Fibroblast of skin of right quadriceps (primary cell): ENCODE measurements at regions not wholly inside any gene's neighbourhood (a gene's known extent, or its start where the extent isn't known, plus 50 kb on each side); places are given as distances from the start of the nearest gene placed in this dataset.

ENCODE experiments used
- DNase-seq: peaks from one replicate; pipeline ENCODE4 v3.0.0-alpha.2; 2013

DNA sequence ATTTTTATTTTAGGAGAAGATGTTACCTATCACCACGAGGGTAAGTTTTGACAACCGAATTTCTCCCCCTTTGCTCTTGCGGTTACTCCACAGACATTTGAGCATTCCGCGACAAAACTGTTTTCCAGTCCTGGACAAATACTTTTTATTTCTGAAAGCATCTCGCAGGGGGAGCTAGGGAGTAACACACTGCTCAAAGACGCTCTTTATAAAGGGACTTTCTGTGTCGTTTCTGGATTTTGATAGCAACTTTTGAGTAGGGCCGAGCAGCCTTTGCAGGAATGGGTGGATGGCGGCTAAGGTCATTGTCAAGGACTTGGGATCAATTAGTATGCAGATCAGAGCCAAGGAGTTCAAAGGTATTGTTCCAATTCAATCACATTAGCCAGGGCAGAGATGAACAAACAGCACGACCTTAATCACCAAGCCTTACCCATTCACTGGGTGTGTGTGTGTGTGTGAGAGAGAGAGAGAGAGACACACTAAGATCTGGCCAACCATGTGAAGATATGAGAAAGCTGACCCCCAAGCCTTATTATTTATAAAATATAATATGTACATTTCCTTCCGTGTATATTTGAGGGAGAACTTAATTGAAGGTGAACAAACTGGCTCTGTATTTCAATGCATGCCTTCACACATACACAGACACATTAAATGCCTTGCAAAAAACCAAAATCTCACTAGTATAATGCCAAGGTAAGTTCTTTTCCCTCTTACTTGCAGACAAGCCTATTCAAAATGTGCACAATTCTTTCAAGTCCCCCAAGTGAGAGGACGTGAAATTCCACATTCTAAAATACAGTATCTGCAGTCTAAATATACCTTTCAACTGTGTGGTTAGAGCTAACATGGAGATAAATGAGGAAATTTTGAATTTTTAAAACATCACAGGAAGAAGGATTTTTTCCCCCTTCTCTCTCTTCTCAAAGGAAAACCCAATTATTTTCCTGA, 613.8 kb downstream of the VRK1 start:
- no peak for DNase-seq

DNA sequence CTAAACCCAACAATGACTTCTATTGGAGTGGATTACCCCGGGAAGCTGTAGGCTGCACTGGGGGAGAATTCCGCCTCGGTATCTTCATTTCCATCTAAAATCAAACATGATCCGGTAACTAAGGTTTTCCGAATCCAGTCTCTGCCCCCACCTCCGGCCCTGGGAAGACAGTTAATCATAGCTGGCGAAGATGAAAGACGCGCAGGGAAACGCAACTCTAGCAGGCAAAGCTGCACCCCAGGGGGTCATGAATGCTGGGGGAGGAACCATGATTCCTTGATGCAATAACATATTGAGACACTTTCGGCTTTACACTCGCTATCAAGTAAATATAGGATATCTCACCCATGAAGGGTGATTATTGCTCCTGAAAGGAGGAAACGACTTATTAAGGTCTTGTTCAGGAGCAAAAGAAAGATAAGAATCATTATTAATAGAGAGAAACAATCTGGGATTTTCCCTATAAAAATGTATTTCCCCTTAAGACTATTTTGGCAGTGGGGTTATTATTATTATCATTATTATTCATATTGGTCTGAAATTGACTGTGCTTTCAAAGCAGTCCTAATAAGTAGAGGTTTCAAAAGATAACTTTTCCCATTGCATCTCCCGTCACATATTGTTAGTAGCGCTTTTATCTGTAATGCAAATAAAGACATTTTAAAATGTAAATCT, 614.9 kb downstream of the VRK1 start:
- peak; percentile 25 for DNase-seq

DNA sequence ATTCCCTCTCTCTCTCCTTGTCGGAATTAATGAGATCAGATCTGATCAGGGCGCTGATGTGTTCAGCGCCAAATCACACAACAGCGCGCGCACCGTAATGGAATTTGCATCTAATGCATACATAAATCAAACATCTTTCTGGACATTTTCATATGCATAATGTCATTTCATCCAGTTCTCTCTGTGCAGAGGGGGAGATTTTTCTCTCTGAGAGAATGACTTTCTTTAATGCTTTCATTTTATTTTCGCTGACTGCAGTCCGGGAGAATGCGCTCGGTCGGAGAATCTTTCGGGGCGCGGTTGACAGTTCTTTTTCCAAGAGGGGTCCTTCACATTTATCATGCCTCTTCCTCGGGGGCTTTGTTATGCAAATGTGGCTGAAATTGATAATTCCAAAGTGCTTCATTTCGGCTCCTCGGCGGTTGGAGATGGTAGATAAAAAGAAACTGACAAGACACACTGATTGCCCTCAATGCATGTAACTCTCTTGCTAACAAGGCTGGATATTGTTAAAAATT, 615.9 kb downstream of the VRK1 start:
- DNase-seq = no peak

DNA sequence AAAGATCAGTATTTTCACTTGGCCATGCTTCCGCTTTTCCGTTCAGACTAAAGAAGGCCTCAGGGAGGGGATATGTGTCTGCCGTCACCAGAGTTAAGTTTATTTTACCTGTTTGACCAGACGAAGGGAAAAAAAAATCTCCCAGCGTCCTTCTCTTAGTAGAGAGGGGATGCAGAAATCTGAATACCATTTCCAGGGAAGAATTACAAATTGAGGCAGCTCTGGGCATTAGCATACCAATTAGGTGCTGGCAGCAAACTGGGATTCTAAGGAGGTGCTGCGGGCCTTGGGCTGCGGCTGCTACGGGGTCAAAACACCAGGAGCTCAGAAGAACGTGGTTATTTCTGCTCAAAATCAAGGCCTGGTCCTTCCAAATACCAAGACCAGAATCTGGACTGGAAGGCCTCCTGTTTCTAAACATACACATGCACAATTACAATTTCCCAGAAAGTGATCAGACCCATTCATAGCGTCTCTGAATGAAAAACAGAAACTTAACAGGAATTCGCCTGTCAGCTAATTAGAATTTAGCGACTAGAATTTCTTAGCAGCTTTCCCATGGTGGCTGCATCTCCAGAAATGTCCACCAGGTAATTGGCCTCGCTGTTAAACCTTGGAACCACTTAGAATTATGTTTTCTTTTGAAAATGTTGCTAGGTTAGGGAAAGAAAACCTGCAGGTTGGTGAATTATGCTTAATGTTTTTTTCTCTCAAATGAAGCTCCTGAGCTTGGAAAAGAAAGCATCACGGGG, 617.0 kb downstream of the VRK1 start:
- no peak for DNase-seq

DNA sequence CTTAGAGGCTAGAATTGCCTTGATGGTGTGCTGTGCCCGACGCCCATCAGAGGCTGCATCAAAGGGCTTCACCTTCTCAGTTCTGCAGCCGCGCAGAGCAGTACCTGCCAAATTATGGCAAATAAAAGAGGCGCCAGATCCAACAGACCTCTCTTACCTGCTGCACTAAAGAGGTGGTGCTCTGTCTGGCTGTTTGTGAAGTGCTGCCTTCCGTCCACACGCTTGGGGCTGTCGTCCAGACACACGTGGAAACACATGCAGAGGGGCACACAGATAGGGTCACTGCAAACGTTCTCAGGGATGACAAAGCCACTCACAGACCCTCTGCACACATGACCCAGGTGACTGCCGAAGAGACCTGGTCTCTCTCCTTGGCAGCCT, 617.5 kb downstream of the VRK1 start:
- no peak for DNase-seq

DNA sequence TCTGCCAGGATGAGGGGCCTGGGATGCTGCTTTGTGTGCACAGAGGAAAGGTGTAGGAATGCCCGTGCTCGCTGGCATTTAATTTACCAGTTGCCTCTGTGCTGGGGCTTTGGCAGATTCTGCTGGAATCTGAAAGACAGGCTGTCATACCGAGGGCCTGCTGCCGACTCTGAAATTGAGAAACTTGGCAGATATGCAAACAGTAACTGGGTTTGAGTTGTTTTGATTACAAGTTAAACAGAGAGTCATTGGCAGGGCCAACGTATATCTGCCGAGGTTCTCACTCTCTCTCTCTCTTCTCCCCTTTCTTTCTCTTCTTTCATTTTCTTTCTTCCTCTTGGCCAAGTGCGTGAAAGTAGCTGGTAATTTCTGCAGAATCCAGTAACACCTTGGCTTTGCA, 618.7 kb downstream of the VRK1 start:
- no peak for DNase-seq

DNA sequence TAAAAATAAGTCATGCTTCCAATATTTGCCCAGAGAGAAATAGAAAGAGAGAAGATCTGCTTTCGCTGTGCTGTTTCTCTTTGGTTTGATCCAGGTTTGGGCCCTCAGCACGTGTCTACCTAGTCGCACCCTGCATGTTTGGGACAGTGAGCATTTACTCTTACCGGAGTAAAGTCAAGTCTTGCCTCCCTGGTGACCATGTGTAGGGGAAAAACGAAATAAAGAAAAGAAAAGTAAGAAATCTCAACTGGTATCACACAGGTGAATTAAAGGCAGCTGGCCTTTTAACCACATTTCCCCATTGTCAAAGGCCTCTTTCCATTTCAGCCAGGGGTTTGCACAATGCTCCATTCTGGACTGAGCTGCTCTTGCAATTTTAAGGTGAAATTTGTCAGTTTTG, 619.4 kb downstream of the VRK1 start:
- DNase-seq = no peak

DNA sequence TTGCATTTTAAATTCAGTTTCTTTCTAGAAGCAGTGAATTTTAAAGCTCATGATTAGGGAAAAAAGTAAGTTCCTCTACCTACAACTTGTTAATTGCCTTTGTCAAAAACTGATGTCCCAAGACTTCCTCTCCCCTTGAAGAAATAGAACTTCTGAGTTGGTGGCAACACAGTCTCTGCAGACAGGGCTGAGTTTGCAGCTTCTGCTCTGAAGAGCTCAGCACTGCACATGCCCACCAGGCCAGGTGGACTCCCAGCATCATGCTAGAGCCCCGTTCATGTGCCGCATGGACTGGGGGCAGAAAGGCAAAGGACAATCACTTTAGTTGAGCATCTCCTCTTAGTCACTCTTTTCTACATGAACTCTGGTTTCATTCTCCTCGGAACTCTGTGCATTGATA, 620.1 kb downstream of the VRK1 start:
- no peak for DNase-seq

DNA sequence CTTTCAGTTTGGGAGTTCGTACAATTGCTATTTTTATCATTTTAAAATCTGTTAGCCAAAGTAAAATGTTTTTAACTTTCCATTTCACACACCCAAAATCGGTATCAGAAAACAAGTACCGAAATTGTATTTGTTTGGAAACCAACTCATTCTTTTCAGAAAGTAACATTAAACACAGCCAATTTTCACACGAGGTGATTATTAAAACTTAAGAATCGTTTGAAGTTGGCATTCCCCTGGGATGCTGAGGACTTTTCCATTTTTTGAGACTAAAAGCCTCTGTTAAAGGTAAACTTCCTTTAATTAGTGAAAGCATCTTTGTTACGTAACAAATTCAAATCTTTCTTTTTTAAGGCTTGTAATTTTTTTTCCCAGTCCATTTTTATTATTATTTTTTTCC, 623.0 kb downstream of the VRK1 start:
- no peak for DNase-seq

DNA sequence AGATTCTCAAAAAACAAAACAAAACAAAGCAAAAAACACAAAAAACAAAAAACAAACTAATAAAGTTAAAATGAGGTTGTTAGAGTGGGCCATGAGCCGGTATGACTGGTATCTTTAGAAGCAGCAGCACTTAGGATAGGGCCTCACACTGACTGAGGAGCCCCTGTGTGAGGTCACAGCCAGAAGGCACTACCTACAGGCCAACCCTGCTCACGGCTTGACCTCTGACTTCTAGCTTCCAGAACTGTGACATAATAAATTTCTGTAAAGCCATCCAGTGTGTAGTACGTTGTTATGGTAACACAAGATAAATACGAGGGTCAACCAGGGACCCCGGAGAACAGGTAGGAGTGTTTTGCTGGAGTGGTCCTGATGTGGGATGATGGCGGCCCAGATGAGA, 629.6 kb downstream of the VRK1 start:
- DNase-seq = no peak

DNA sequence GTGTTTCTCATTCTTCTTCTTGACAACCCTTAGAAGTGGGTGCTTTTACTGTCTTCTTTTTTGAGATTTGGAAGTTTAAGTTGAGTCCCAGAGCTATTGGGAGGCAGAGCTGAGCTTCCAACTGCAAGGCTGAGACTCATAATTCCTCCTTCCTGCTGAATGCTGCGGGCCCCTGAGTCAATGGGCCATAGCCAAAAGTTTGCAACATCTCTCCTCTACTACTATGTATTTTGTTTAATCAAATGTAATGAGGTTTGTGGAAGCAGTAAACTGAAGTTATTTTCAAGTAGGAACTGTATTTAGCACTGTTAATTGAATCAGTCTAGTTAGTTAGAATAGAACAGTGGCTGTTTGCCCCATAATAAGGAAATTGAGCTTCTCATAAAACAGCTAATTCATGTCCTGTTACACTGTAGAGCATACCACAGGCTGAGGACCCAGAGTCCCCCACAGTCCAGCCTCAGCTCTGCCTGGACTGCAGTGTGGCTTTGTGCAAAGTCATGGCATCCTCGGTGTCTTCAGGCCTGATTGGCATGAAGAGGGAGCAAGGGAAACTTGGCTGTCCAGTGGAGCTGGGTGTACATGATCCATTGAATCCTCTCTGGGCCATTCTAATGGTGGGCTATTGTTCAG, 631.7 kb downstream of the VRK1 start:
- no peak for DNase-seq

DNA sequence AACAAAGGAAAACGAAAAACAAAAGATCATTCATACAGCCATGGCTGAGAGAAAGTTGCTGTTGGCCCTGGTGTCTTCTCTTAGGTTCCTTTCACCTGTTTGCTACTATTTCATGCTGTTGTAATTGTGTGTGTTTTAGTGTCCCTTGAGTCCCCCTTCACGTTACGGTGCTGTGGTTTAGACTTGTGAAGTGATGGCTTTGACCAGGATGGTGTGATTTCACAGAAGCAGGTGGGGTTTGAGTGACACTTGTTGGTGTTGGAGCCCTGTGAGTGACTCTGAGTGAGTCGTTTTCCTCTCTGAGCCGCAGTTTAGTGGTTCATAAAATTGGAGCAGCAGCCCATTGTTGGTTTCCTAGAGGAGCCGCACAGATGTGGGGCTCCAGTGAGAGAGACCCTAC, 635.4 kb downstream of the VRK1 start:
- no peak for DNase-seq

DNA sequence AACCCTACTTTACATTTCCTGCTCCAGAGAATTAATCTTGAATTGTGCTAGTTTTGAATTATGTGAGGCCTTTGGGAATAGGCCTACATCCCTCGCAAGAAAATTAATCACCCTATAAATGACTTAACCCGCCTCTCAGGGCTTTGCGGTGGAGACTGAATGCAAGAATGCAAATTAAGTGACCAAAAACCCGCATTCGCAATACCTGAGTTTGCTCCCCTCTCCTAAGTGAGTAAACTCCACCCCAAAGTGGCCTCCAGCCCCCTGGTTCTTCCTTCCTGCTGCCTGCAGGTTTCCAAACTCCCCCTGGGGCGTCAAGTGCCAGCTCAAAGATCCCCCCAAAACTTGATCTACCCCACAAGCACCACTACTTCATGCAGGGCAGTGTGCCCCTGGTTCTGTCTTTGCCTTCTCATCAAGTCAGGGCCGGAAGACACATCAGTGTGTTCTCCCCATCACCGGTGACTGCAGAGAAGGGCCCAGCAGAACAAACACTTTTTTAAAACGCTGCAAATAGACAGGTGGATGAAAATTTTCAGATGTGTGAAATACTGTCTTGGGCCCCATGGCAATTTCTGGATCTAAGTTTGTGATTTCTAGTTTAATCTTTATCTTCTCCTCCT, 644.7 kb downstream of the VRK1 start:
- DNase-seq = no peak

DNA sequence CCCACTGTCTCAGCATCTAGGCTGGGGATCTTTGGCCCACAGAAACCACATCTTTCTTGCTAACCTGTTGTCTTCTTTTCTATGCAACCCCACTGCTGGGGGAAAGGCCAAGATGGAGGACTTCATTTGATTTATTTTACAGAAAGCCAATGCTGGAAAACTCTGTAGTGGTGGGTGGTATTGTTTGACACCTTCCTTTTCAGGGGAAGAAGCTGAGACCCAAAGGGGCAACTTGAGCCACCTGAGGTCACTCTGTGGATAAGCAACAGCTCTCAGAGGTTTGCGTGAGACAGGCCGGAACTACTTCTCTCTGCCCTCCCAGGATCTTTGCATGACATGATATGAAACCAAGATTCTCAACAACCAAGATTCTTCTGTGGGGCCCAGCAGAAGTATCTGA, 645.2 kb downstream of the VRK1 start:
- DNase-seq = no peak

DNA sequence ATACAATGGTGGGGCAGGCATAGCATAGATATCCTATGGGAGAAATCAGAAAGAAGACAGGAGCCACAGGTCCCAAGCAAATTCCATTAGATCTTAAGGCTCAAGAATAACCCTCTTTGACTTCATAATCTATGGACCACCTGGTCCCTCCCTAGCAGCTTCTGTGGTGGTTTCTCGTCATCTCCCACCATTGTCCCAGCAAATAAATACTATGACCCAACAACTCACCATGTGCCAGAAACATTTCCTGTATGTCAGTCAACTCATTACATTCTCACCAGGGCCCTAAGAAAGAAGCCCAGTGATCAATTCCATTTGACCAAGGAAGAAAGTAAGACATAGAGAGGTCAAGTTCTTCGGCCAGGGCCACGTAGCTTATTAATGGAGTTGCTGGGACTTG, 646.2 kb downstream of the VRK1 start:
- DNase-seq = no peak

DNA sequence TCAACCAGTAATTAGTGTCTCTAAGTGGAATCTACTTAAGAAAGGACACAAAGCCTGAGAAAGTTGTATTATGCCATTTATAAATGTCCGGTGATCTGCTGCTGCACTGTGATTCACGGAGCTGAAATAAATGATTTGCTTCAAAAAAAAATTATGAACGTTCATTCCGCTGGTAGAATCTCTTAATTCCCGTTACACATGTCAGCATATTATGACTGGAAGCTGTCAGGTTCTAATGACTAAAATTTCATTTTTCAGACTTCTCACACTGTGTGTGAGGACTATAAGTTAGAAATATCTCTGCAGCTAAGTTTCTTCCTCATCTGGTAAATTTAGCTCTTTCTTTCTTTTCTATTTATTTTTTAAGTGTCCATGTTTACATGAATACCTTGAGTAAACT, 647.1 kb downstream of the VRK1 start:
- no peak for DNase-seq

DNA sequence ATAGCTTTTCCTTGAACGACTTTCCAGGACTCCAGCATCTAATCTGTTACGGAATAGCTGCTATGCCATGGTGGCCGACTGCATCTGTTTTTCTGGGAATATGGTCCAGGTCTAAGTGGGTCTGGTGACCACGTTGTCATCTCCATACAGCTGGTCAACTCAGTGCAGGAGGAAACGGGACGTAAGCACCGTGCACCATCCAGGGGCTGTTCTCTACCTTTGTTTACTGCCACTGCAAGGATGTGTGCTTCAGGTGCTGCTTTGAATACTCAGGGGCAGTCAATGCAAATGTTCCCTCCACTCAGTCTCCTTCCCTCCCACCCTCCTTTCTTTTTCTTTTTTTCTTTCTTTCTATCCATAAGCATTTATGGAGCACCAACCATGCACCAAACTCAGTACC, 648.2 kb downstream of the VRK1 start:
- no peak for DNase-seq

DNA sequence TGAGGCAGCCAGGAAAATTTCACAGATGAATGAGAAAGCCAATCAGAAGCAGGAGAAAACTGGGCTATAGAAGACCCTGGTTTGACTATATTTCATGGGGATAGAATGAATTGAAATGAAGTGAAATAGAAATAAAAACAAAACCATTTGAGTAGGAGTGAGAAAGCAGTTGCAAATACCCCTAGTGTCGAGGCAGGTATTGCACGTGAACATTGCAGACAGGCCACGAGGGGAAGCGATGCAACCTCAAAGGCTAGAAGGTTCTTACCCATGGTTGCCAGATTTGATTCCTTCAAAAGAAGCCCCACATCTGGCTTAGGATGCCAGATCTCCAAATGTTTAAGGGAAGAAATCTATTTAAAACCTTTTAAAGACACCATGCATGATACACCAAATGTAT, 648.9 kb downstream of the VRK1 start:
- DNase-seq = no peak

DNA sequence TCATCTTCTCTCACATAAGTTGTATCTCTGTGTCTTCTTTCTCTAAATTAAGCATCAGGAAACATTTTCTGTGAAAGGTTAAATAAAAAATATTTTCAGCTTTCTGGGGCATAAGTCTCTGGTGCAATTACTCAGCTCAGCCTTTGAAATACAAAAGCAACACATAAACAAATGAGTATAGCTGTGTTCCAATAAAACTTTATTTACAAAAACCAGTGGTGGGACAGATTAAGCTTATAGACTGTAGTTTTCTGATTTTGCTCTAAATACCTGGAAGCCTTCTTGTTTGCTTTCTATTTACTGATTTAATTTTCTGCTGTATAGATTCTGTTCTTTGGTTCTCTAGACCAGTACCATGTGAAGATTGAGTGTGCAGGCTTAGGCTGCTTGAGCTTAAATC, 655.1 kb downstream of the VRK1 start:
- DNase-seq = no peak

DNA sequence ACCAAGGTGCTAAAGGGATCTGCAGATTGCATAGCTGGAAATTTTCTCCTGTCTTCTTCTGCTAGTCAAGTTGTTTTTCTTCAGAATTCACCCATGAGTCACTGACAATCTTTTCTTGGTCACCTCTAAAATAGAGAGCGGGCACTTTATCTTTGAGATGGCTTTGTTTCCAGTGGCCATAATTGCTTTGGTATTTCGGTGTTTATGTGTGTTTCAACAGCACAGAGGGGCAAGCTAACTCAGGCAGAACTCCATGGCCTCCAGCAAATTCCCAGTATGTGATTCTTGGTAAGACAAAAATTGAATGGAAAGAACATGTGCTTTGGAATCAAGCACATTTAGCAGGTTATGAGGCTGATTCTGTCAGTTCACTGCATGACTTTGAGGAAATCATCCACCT, 656.8 kb downstream of the VRK1 start:
- DNase-seq = no peak

DNA sequence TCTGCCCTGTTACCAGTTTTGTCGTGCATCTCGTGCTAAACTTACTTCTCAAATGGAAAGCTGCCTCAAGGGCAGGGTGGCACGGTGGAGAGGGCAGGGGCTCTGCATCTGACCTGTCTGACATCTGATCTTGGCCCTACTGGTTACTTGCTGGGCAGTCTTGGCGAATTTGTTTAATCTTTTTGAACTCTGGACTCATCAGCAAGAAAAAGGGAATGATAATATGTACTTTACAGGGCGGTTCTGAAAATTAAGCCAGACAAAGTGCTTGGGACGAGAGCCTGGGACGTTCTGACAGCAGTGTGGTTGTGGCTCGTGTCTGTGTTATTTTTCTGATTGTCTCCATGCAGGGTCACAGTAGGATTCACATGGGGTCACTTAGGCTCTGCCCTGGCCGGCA, 659.3 kb downstream of the VRK1 start:
- DNase-seq = no peak

DNA sequence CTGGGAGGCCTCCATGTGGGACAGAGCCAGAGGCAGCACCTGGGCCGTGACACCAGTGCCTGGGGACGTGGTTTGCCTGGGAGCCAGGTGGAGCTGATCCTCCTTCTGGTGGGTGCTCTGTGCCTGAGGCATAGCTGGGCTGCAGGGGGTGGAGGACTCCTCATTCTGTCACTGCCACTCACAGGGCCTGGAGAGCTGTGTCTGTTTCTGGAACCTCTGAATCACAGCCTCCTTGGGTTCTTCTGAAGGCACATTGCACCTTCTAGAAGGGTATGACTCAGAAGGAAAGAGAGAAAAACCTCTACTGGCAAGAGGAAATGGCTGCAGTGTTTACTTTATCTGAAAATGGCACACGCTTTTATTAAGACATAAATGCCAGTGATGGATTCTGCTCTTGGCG, 659.8 kb downstream of the VRK1 start:
- peak; percentile 55 for DNase-seq
